Femur (tissue), 1 donor: ENCODE measurements at regions not wholly inside any gene's neighbourhood (a gene's known extent, or its start where the extent isn't known, plus 50 kb on each side); places are given as distances from the start of the nearest gene placed in this dataset.

Source experiments
- DNase-seq: peaks from one replicate; pipeline ENCODE4 v3.0.0-alpha.2; 2017

GRCh38 chr4:18292411-18292810 is 270.9 kb upstream of the LCORL start:
- no peak for DNase-seq

GRCh38 chr4:18291981-18292380 is 270.4 kb upstream of the LCORL start:
- no peak for DNase-seq

- no peak for DNase-seq
Measured at GRCh38 chr4:18291256-18291655, 269.7 kb upstream of the LCORL start.

GRCh38 chr4:18285357-18285756 is 263.8 kb upstream of the LCORL start:
- no peak for DNase-seq

- DNase-seq = no peak
Measured at GRCh38 chr4:18278244-18278643, 256.7 kb upstream of the LCORL start.

GRCh38 chr4:18262832-18263231 is 241.3 kb upstream of the LCORL start:
- DNase-seq = no peak

- no peak for DNase-seq
Measured at GRCh38 chr4:18252052-18252451, 230.5 kb upstream of the LCORL start.

GRCh38 chr4:18250564-18250963 is 229.0 kb upstream of the LCORL start:
- DNase-seq = no peak

GRCh38 chr4:18248611-18249010 is 227.1 kb upstream of the LCORL start:
- DNase-seq = no peak

- no peak for DNase-seq
Measured at GRCh38 chr4:18247189-18247588, 225.6 kb upstream of the LCORL start.

GRCh38 chr4:18242919-18243693 is 221.6 kb upstream of the LCORL start:
- no peak for DNase-seq

- DNase-seq = no peak
Measured at GRCh38 chr4:18241727-18242126, 220.2 kb upstream of the LCORL start.

GRCh38 chr4:18234108-18234507 is 212.6 kb upstream of the LCORL start:
- no peak for DNase-seq

- DNase-seq = no peak
Measured at GRCh38 chr4:18231726-18232125, 210.2 kb upstream of the LCORL start.

GRCh38 chr4:18227880-18228279 is 206.3 kb upstream of the LCORL start:
- no peak for DNase-seq

GRCh38 chr4:18214411-18215055 is 193.0 kb upstream of the LCORL start:
- no peak for DNase-seq

- DNase-seq = no peak
Measured at GRCh38 chr4:18213576-18214198, 192.1 kb upstream of the LCORL start.

- no peak for DNase-seq
Measured at GRCh38 chr4:18209448-18209847, 187.9 kb upstream of the LCORL start.

- DNase-seq = no peak
Measured at GRCh38 chr4:18203966-18204365, 182.4 kb upstream of the LCORL start.

GRCh38 chr4:18202486-18202885 is 180.9 kb upstream of the LCORL start:
- no peak for DNase-seq

- no peak for DNase-seq
Measured at GRCh38 chr4:18201885-18202284, 180.3 kb upstream of the LCORL start.

GRCh38 chr4:18198653-18199052 is 177.1 kb upstream of the LCORL start:
- no peak for DNase-seq

- no peak for DNase-seq
Measured at GRCh38 chr4:18197467-18197866, 175.9 kb upstream of the LCORL start.

GRCh38 chr4:18194278-18194677 is 172.7 kb upstream of the LCORL start:
- no peak for DNase-seq
